HepG2 (cell line): ENCODE measurements at regions not wholly inside any gene's neighbourhood (a gene's known extent, or its start where the extent isn't known, plus 50 kb on each side); places are given as distances from the start of the nearest gene placed in this dataset.

Source experiments
- ATAC-seq: fragments of 200-7000 bp; cut with Tn5 transposase; 3 replicates; pipeline ENCODE4 v1.9.1; 2020; ENCODE audit warnings: mild to moderate bottlenecking, moderate library complexity
- BruUV-seq: library from RNA; stranded (reverse); fragments of 400-500 nt; replicated peaks from 2 replicates; lab custom pipeline; 2021; lab: Mats Ljungman, UMichigan
- CTCF ChIA-PET: fragments of 300-600 bp; formaldehyde crosslinking; extraction: SDS; loops from one replicate; lab custom pipeline; 2021; ENCODE audit warnings: low total read pairs, inconsistent platforms, low intra/inter-chr PET ratio; lab: Yijun Ruan, JAX
- POLR2A ChIA-PET: fragments of 350-600 bp; sonication (Branson Sonifier 250); formaldehyde crosslinking; loops from one replicate; lab custom pipeline; 2020; ENCODE audit warnings: antibody characterized with exemption, inconsistent platforms; lab: Yijun Ruan, JAX
- DNase-seq: peaks from one replicate; pipeline ENCODE4 v3.0.0-alpha.2; 2015; ENCODE audit warnings: low spot score
- FAIRE-seq: peaks from 3 replicates; lab custom pipeline; 2011; peaks lifted over from hg19 to GRCh38; lab: Jason Lieb, UNC
- H2AFZ ChIP-seq: one replicate; pipeline ENCODE4 v1.6.1; 2011; ENCODE audit warnings: low read length, inconsistent platforms
- H3K27ac ChIP-seq: fragments of 300-600 bp; 3 replicates; pipeline ENCODE4 v1.8.0; 2011; ENCODE audit warnings: mixed run types, mild to moderate bottlenecking, mixed read lengths, low read length, inconsistent platforms; ENCODE audit not compliant: insufficient read depth; ENCODE audit errors: extremely low read length
- H3K27me3 ChIP-seq, 2 experiments: fragments of 200-600 bp in 1 of 2; 2 replicates in 1 of 2; 3 replicates in 1 of 2; pipeline versions ENCODE4 v1.6.0 to v1.8.0; 2011; ENCODE audit warnings: low read length in 2 of 2, mild to moderate bottlenecking in 2 of 2, moderate library complexity in 2 of 2, inconsistent platforms in 1 of 2; ENCODE audit not compliant: insufficient read depth in 2 of 2, control insufficient read depth in 1 of 2
- H3K36me3 ChIP-seq, 2 experiments: fragments of 200-600 bp in 1 of 2; replicated peaks in 1 of 2; 2 replicates in 1 of 2; 3 replicates in 1 of 2; pipeline versions ENCODE4 v1.5.1 to v1.8.0; 2011; ENCODE audit warnings: low read length in 2 of 2, inconsistent platforms in 1 of 2; ENCODE audit not compliant: insufficient read depth in 2 of 2, control insufficient read depth in 1 of 2
- H3K4me1 ChIP-seq: 2 replicates; pipeline ENCODE4 v1.5.1; 2012; ENCODE audit warnings: low read length, inconsistent platforms; ENCODE audit not compliant: insufficient read depth
- H3K4me2 ChIP-seq: 2 replicates; pipeline ENCODE4 v1.6.0; 2011; ENCODE audit warnings: low read depth, low read length, inconsistent platforms
- H3K4me3 ChIP-seq, 3 experiments: fragments of 200-600 bp in 1 of 3; sonication (generic), shearing (Covaris generic) in 1 of 3; replicated peaks in 1 of 3; 2 replicates each; pipeline ENCODE4 v1.5.1; 2011 to 2016; ENCODE audit warnings: low read length in 3 of 3, inconsistent platforms in 2 of 3, low read depth in 2 of 3, mild to moderate bottlenecking in 2 of 3, control low read depth in 1 of 3, mixed read lengths in 1 of 3; ENCODE audit not compliant: insufficient read depth in 1 of 3
- H3K79me2 ChIP-seq: one replicate; pipeline ENCODE4 v1.6.1; 2011; ENCODE audit warnings: low read length, inconsistent platforms; ENCODE audit not compliant: insufficient read depth
- H3K9ac ChIP-seq: 2 replicates; pipeline ENCODE4 v1.6.0; 2011; ENCODE audit warnings: mild to moderate bottlenecking, low read depth, low read length, inconsistent platforms; ENCODE audit not compliant: insufficient read depth
- H3K9me3 ChIP-seq: 2 replicates; pipeline ENCODE4 v1.5.1; 2012; ENCODE audit warnings: mild to moderate bottlenecking, low read length
- H4K20me1 ChIP-seq: 2 replicates; pipeline ENCODE4 v1.6.0; 2011; ENCODE audit warnings: inconsistent platforms, mild to moderate bottlenecking, low read length, moderate library complexity; ENCODE audit not compliant: insufficient read depth
- EP300 ChIP-seq, 3 experiments: sonication (generic) in 1 of 3; formaldehyde crosslinking in 1 of 3; IDR thresholded peaks; 2 replicates each; pipeline versions ENCODE4 v1.5.1 to v1.6.1; 2011 to 2020; ENCODE audit warnings: low read depth in 2 of 3, low read length in 2 of 3, borderline replicate concordance in 1 of 3, improper control_type of control experiment in 1 of 3, mild to moderate bottlenecking in 1 of 3, missing genetic modification reagents in 1 of 3, moderate library complexity in 1 of 3
- KAT2B ChIP-seq: fragments of 150-350 bp; IDR thresholded peaks from 2 replicates; pipeline ENCODE4 v1.6.1; 2014; ENCODE audit warnings: low read depth, low read length, borderline replicate concordance
- KAT7 ChIP-seq: IDR thresholded peaks from 2 replicates; pipeline ENCODE4 v1.6.1; 2018; ENCODE audit warnings: borderline replicate concordance, missing compliant biosample characterization
- MAFF ChIP-seq: IDR thresholded peaks from 2 replicates; pipeline ENCODE4 v1.6.1; 2011; ENCODE audit warnings: low read depth, low read length, improper control_type of control experiment
- MAFK ChIP-seq, 2 experiments: IDR thresholded peaks in 1 of 2; conservative IDR thresholded peaks in 1 of 2; 2 replicates each; pipeline ENCODE4 v1.6.1; 2011; ENCODE audit warnings: improper control_type of control experiment in 2 of 2, low read length in 2 of 2
- NR2C2 ChIP-seq: sonication (generic); formaldehyde crosslinking; IDR thresholded peaks from 2 replicates; pipeline ENCODE4 v1.4.0; 2020; ENCODE audit warnings: missing genetic modification reagents, mild to moderate bottlenecking, moderate library complexity, borderline replicate concordance
- TP53 ChIP-seq: sonication (generic); formaldehyde crosslinking; conservative IDR thresholded peaks from 2 replicates; pipeline ENCODE4 v1.4.0; 2020; ENCODE audit warnings: missing genetic modification reagents
- TSC22D2 ChIP-seq: sonication (generic); formaldehyde crosslinking; IDR thresholded peaks from 2 replicates; pipeline ENCODE4 v1.5.1; 2020; ENCODE audit warnings: missing genetic modification reagents, mild to moderate bottlenecking, borderline replicate concordance
- ZBTB3 ChIP-seq: sonication (generic); formaldehyde crosslinking; IDR thresholded peaks from 2 replicates; pipeline ENCODE4 v1.4.0; 2020; ENCODE audit warnings: low read depth, mild to moderate bottlenecking, moderate library complexity, missing genetic modification reagents, borderline replicate concordance
- ZBTB42 ChIP-seq: sonication (generic); formaldehyde crosslinking; IDR thresholded peaks from 2 replicates; pipeline ENCODE4 v1.5.0; 2020; ENCODE audit warnings: mild to moderate bottlenecking, missing genetic modification reagents
- ZNF10 ChIP-seq: sonication (generic); formaldehyde crosslinking; IDR thresholded peaks from 2 replicates; pipeline ENCODE4 v1.4.0; 2020; ENCODE audit warnings: mild to moderate bottlenecking, low read depth, missing genetic modification reagents, borderline replicate concordance
- ZNF296 ChIP-seq: sonication (generic); formaldehyde crosslinking; conservative IDR thresholded peaks from 2 replicates; pipeline ENCODE4 v1.5.0; 2020; ENCODE audit warnings: mild to moderate bottlenecking, missing genetic modification reagents
- ZNF382 ChIP-seq: sonication (generic); formaldehyde crosslinking; IDR thresholded peaks from 2 replicates; pipeline ENCODE4 v1.5.0; 2020; ENCODE audit warnings: missing genetic modification reagents, mild to moderate bottlenecking, borderline replicate concordance
- WGBS: methylation state at CpG from one replicate; pipeline ENCODE4 v1.1.6; 2017; ENCODE audit warnings: low lambda C conversion rate; 5-methylcytosine and 5-hydroxymethylcytosine counted together
- in situ Hi-C: cut with HindIII; loops from 2 replicates; pipeline ENCODE4 v1.10.0; 2017; ENCODE audit warnings: low pct_unique_long_range_greater_than_20kb; ENCODE audit not compliant: extremely low pct_ligation_motif_present
- intact Hi-C: fragments of 100-400 bp; cut with micrococcal nuclease; formaldehyde crosslinking; loops from one replicate; pipeline ENCODE4 v1.10.0; 2022; ENCODE audit not compliant: unreplicated experiment
- TF ChIP-seq, protein P1 (sequence below): sonication (generic); formaldehyde crosslinking; IDR thresholded peaks from 2 replicates; pipeline ENCODE4 v1.5.0; 2020; ENCODE audit warnings: mild to moderate bottlenecking, low read depth, missing genetic modification reagents, borderline replicate concordance
- TF ChIP-seq, protein P2 (sequence below): IDR thresholded peaks from 2 replicates; pipeline ENCODE4 v1.6.1; 2016; ENCODE audit warnings: missing compliant biosample characterization, missing genetic modification reagents, borderline replicate concordance
- TF ChIP-seq, protein P3 (sequence below): sonication (generic); formaldehyde crosslinking; IDR thresholded peaks from 2 replicates; pipeline ENCODE4 v1.4.0; 2020; ENCODE audit warnings: missing genetic modification reagents, mild to moderate bottlenecking, borderline replicate concordance

DNA sequence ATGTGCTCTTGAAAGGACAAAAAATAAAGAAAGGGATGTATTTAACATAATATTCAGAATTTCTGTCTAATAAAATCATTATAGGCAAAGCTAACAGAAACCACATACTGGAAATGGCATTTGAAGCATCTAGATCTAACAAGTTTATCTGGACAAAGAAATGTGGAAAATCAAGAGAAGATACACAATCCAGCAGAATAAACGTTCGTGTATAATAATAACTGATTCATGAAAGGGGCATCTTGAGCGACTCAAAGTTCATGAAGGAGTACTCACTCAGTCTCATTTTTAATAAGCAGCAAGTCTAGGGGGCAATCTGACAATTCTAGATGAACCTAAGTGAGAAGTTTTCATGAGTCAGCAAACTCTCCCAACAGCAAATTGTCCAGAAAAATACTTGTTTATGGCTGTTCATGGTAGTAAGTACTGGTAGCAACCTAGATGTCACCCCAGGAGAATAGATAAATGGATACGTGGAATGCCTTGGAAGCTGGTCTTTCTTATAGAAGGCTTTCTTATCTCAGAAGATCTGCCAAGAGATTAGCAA is 541.8 kb downstream of the INHBA start:
- peak; percentile 74 to 91 for TF ChIP-seq MAFK (conservative IDR thresholded peaks at IDR 0.05 in 1 of 2, IDR thresholded peaks at IDR 0.05 in 1 of 2; ENCODE audit: low read length in 2 of 2)
- TF ChIP-seq MAFF, result peak; percentile 81
- TF ChIP-seq ZBTB42 (CRISPR knock-in tag), result no peak
- Histone ChIP-seq H3K27ac (no peak overlapping the region), H3K4me3 (no peak overlapping the region), H4K20me1 (no peaks in the 10 kb centered on the region), H3K79me2 (no peaks in the 10 kb centered on the region), H3K27me3 (no peaks in the 10 kb centered on the region), H3K4me2 (no peak overlapping the region), H3K4me1 (no peaks in the 10 kb centered on the region), H2AFZ (no peak overlapping the region), H3K9ac (no peak overlapping the region), H3K9me3 (peaks cover 24% of the 10 kb centered on the region), H3K36me3 (no peaks in the 10 kb centered on the region)
- ATAC-seq, result no peak
- BruUV-seq, result no TSS peak
- no peak for FAIRE-seq
- intact Hi-C loops (no loop called here), in situ Hi-C loops (no loop called here)
- POLR2A ChIA-PET, result no interaction called here
- CTCF ChIA-PET, result no interaction called here
- 2% methylated on average over 4 of the region's 4 CpGs for WGBS
- no peak for DNase-seq

DNA sequence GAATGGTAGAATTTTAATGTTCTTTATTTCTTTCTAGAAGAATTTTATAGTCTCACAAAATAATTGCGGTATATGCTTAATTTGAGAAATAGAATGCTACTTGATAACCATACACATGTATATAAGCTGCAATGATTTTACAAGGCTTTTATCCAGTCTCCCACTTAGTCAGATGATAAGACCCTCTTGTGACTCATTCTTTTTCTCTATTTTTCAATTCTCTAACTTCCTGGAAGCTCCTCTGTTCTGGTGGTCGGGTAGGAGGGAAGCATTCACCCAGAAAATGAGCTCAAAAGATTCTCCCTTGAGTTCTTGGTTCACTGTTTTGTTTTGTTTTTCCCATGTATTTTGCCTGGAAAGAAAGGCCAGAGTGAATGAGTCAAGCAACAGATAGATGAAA is 546.6 kb downstream of the INHBA start:
- H3K36me3 ChIP-seq, result no peaks in the 10 kb centered on the region
- no peak overlapping the region for H2AFZ ChIP-seq
- no peak for ATAC-seq
- in situ Hi-C loops, result no loop called here
- H3K27ac ChIP-seq, result no peak overlapping the region
- no TSS peak for BruUV-seq
- H3K79me2 ChIP-seq, result no peaks in the 10 kb centered on the region
- POLR2A ChIA-PET, result no interaction called here
- no peak for FAIRE-seq
- no peak for DNase-seq
- intact Hi-C loops, result no loop called here
- peaks cover 20% of the 10 kb centered on the region for H3K9me3 ChIP-seq
- H3K4me3 ChIP-seq, result no peak overlapping the region
- CTCF ChIA-PET, result no interaction called here
- H3K4me1 ChIP-seq, result no peaks in the 10 kb centered on the region
- H3K9ac ChIP-seq, result no peak overlapping the region
- H3K27me3 ChIP-seq, result no peaks in the 10 kb centered on the region
- no peak overlapping the region for H3K4me2 ChIP-seq
- no peaks in the 10 kb centered on the region for H4K20me1 ChIP-seq
- 22% methylated on average over 2 of the region's 2 CpGs for WGBS
- TF ChIP-seq TSC22D2 (CRISPR knock-in tag) (no peak), KAT7 (no peak), ZBTB3 (CRISPR knock-in tag) (no peak), KAT2B (no peak), NR2C2 (no peak), TP53 (no peak), EP300 (IDR thresholded peaks at IDR 0.05; ENCODE audit: low read depth in 2 of 2, low read length in 2 of 2) (no peak), EP300 (CRISPR knock-in tag; IDR thresholded peaks at IDR 0.05; ENCODE audit: borderline replicate concordance) (no peak), ZNF296 (CRISPR knock-in tag) (no peak), ZNF382 (CRISPR knock-in tag) (no peak), ZNF10 (CRISPR knock-in tag) (no peak)
- TF ChIP-seq, protein P1, sequence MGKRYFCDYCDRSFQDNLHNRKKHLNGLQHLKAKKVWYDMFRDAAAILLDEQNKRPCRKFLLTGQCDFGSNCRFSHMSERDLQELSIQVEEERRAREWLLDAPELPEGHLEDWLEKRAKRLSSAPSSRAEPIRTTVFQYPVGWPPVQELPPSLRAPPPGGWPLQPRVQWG, result no peak
- TF ChIP-seq, protein P2, sequence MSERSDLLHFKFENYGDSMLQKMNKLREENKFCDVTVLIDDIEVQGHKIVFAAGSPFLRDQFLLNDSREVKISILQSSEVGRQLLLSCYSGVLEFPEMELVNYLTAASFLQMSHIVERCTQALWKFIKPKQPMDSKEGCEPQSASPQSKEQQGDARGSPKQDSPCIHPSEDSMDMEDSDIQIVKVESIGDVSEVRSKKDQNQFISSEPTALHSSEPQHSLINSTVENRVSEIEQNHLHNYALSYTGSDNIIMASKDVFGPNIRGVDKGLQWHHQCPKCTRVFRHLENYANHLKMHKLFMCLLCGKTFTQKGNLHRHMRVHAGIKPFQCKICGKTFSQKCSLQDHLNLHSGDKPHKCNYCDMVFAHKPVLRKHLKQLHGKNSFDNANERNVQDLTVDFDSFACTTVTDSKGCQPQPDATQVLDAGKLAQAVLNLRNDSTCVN (CRISPR knock-in tag), result no peak
- TF ChIP-seq, protein P3, sequence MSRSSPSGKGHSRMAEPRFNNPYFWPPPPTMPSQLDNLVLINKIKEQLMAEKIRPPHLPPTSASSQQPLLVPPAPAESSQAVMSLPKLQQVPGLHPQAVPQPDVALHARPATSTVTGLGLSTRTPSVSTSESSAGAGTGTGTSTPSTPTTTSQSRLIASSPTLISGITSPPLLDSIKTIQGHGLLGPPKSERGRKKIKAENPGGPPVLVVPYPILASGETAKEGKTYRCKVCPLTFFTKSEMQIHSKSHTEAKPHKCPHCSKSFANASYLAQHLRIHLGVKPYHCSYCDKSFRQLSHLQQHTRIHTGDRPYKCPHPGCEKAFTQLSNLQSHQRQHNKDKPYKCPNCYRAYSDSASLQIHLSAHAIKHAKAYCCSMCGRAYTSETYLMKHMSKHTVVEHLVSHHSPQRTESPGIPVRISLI (CRISPR knock-in tag), result no peak
